GM12891 (cell line): ENCODE measurements at regions not wholly inside any gene's neighbourhood (a gene's known extent, or its start where the extent isn't known, plus 50 kb on each side); places are given as distances from the start of the nearest gene placed in this dataset.

Experiments used
- PAX5 ChIP-seq: IDR thresholded peaks from 2 replicates; pipeline ENCODE4 v1.6.1; 2011; ENCODE audit warnings: low read length, moderate library complexity, mild to moderate bottlenecking; ENCODE audit not compliant: insufficient read depth, severe bottlenecking
- POLR2A ChIP-seq: IDR thresholded peaks from 2 replicates; pipeline ENCODE4 v1.6.1; 2011; ENCODE audit warnings: low read depth, low read length, control low read depth

- TF ChIP-seq POLR2A: no peak
- no peak for TF ChIP-seq PAX5
Measured at GRCh38 chr17:59483860-59484259, 81.5 kb upstream of the DHX40 start.
